ENCODE measurements at regions not wholly inside any gene's neighbourhood (a gene's known extent, or its start where the extent isn't known, plus 50 kb on each side); places are given as distances from the start of the nearest gene placed in this dataset.

DNA sequence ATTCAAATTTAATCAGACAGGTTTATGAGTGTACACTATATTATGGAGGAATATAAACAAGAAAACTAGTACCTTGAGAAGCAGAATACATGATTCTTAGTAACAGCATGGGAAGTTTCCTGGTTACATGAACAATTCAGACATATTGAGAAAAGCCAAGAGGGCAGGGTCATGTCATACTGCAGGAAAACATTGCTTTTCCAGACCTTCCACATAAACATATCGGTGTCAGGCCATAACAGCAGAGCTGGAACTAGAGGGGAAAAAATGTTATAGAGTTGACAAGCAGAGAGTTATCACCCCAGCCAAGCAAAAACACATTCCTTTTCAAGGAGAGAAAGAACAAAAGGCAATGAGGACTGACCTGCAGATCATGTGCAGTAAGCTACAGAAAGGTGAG is 74.7 kb upstream of the ZNF236 start:
- H2AFZ ChIP-seq (ENCODE audit: low read length) = no peak overlapping the region
- H2BK15ac ChIP-seq (ENCODE audit: low read length) = no peak overlapping the region
- no peak overlapping the region for H3K4me3 ChIP-seq (ENCODE audit: extremely low read depth in 1 of 4, insufficient read depth in 2 of 4, low read depth in 3 of 4, low read length in 4 of 4)
- no peak overlapping the region for H4K5ac ChIP-seq (ENCODE audit: insufficient read length, low read depth, low read length)
- no peak overlapping the region for H4K8ac ChIP-seq (ENCODE audit: extremely low read depth, insufficient read depth, low read length)
- no peak overlapping the region for H2BK5ac ChIP-seq (ENCODE audit: low read depth, low read length)
- H2BK20ac ChIP-seq (ENCODE audit: low read length) = no peak overlapping the region
- ChIA-PET POLR2A (ENCODE audit: partially characterized antibody) (no interaction called here), CTCF (ENCODE audit: partially characterized antibody) (no interaction called here)
- no peak overlapping the region for H3K18ac ChIP-seq (ENCODE audit: extremely low read depth, low read length)
- H2AK5ac ChIP-seq (ENCODE audit: low read depth, low read length) = no peak overlapping the region
- H3K27ac ChIP-seq (ENCODE audit: low read depth, low read length) = no peak overlapping the region
- H2BK120ac ChIP-seq (replicated peaks; ENCODE audit: low read depth, low read length) = no peak overlapping the region
- DNase-seq (ENCODE audit: low read depth in 1 of 2, low spot score in 2 of 2) = no peak
- H3K4ac ChIP-seq (replicated peaks; ENCODE audit: insufficient read length, low read depth, low read length) = no peak overlapping the region
- WGBS, 2 experiments (ENCODE audit: extremely low coverage in 1 of 2, insufficient coverage in 1 of 2, insufficient read length in 1 of 2, insufficient replicate concordance in 2 of 2, low coverage in 1 of 2, low lambda C conversion rate in 2 of 2, missing lambda C conversion rate in 1 of 2) = 83% methylated on average over 1 of the region's 1 CpG; no CpG with 5 or more reads in 1 of the 2 experiments
- H3K36me3 ChIP-seq (ENCODE audit: control insufficient read depth in 2 of 4, insufficient read depth in 4 of 4, low read length in 3 of 4) = no peaks in the 10 kb centered on the region
- no peak overlapping the region for H3K23ac ChIP-seq (ENCODE audit: insufficient read length)
- H3K4me2 ChIP-seq (ENCODE audit: insufficient read depth in 1 of 2, low read depth in 2 of 2, low read length in 2 of 2) = no peak overlapping the region
- no peaks in the 10 kb centered on the region for H3K27me3 ChIP-seq (replicated peaks in 1 of 4; ENCODE audit: control insufficient read depth in 3 of 4, extremely low read depth in 1 of 4, insufficient read depth in 3 of 4, low read length in 3 of 4)
- no peak overlapping the region for H3K14ac ChIP-seq (ENCODE audit: insufficient read length)
- no peaks in the 10 kb centered on the region for H4K20me1 ChIP-seq (replicated peaks in 1 of 2; ENCODE audit: control insufficient read depth in 1 of 2, insufficient read depth in 2 of 2, low read length in 2 of 2)
- no peak overlapping the region for H2BK12ac ChIP-seq (ENCODE audit: low read depth, low read length)
- H4K91ac ChIP-seq (replicated peaks; ENCODE audit: insufficient read length, low read length) = no peak overlapping the region
- peaks cover 28 to 47% of the 10 kb centered on the region in 2 experiments for H3K9me3 ChIP-seq (ENCODE audit: insufficient read depth in 2 of 2, low read depth in 1 of 2, low read length in 1 of 2)
- no peak overlapping the region for H3K9ac ChIP-seq (replicated peaks in 1 of 4; ENCODE audit: extremely low read depth in 1 of 4, low read depth in 3 of 4, low read length in 3 of 4)
- H3K79me1 ChIP-seq (ENCODE audit: low read depth, low read length) = no peaks in the 10 kb centered on the region
- H3K79me2 ChIP-seq (ENCODE audit: control insufficient read depth in 1 of 2, insufficient read depth in 2 of 2, low read length in 2 of 2) = no peaks in the 10 kb centered on the region
- FAIRE-seq = no peak
- H3K56ac ChIP-seq (replicated peaks; ENCODE audit: insufficient read length, low read depth, low read length) = no peak overlapping the region
- no peaks in the 10 kb centered on the region for H3K4me1 ChIP-seq (replicated peaks in 1 of 4; ENCODE audit: control insufficient read depth in 3 of 4, insufficient read depth in 4 of 4, low read length in 3 of 4)
- no peaks in the 10 kb centered on the region for H3K23me2 ChIP-seq (ENCODE audit: low read depth, low read length)
- no peak for TF ChIP-seq POLR2AphosphoS5 (IDR thresholded peaks at IDR 0.05; ENCODE audit: low read depth, low read length)
- TF ChIP-seq CTBP2 (IDR thresholded peaks at IDR 0.05; ENCODE audit: borderline replicate concordance, insufficient read depth, insufficient read length, low read length) = no peak
- TF ChIP-seq KDM1A (IDR thresholded peaks at IDR 0.05; ENCODE audit: borderline replicate concordance, low read length) = no peak
- TF ChIP-seq RFX5 (IDR thresholded peaks at IDR 0.05; ENCODE audit: borderline replicate concordance, low read depth, low read length) = no peak

Data from H1 (cell line).